Stimulated activated CD4-positive, alpha-beta T cell treated with anti-CD3 and anti-CD28 coated beads, Interleukin-12 subunit alpha, Interleukin-12 subunit beta, amount 100 ng/mL, for 4 hours (primary cell): ENCODE measurements at regions not wholly inside any gene's neighbourhood (a gene's known extent, or its start where the extent isn't known, plus 50 kb on each side); places are given as distances from the start of the nearest gene placed in this dataset.

Experiments used
- DNase-seq: peaks from one replicate; pipeline ENCODE4 v3.0.0-alpha.2; 2020

GRCh38 chr1:55724551-55725325, 509.6 kb upstream of the USP24 start:
- DNase-seq, result no peak

GRCh38 chr1:55723001-55723400, 507.8 kb upstream of the USP24 start:
- DNase-seq, result no peak

GRCh38 chr1:55720261-55720660, 505.1 kb upstream of the USP24 start:
- no peak for DNase-seq

GRCh38 chr1:55718758-55719671, 503.9 kb upstream of the USP24 start:
- no peak for DNase-seq

GRCh38 chr1:55717111-55717510, 501.9 kb upstream of the USP24 start:
- DNase-seq, result no peak

- no peak for DNase-seq
These were observed 501.4 kb upstream of the USP24 start for GRCh38 chr1:55716610-55717009.

GRCh38 chr1:55716151-55716550, 501.0 kb upstream of the USP24 start:
- no peak for DNase-seq

GRCh38 chr1:55714230-55714629, 499.1 kb upstream of the USP24 start:
- DNase-seq, result no peak

- DNase-seq, result no peak
These were observed 498.4 kb upstream of the USP24 start for GRCh38 chr1:55713516-55713915.

GRCh38 chr1:55712148-55712547, 497.0 kb upstream of the USP24 start:
- no peak for DNase-seq

GRCh38 chr1:55708781-55709180, 493.6 kb upstream of the USP24 start:
- no peak for DNase-seq

GRCh38 chr1:55707846-55708245, 492.7 kb upstream of the USP24 start:
- DNase-seq, result no peak

- DNase-seq, result no peak
These were observed 492.0 kb upstream of the USP24 start for GRCh38 chr1:55707196-55707595.

GRCh38 chr1:55706397-55706796, 491.2 kb upstream of the USP24 start:
- no peak for DNase-seq

GRCh38 chr1:55703726-55704363, 488.7 kb upstream of the USP24 start:
- DNase-seq, result no peak

GRCh38 chr1:55702064-55702463, 486.9 kb upstream of the USP24 start:
- DNase-seq, result no peak

- DNase-seq, result no peak
These were observed 485.4 kb upstream of the USP24 start for GRCh38 chr1:55700359-55701130.

- no peak for DNase-seq
These were observed 484.1 kb upstream of the USP24 start for GRCh38 chr1:55699228-55699627.

GRCh38 chr1:55697997-55698535, 482.9 kb upstream of the USP24 start:
- no peak for DNase-seq

- no peak for DNase-seq
These were observed 481.7 kb upstream of the USP24 start for GRCh38 chr1:55696891-55697290.

GRCh38 chr1:55696181-55696754, 481.1 kb upstream of the USP24 start:
- no peak for DNase-seq

- DNase-seq, result no peak
These were observed 480.4 kb upstream of the USP24 start for GRCh38 chr1:55695552-55695951.
